ENCODE measurements at regions not wholly inside any gene's neighbourhood (a gene's known extent, or its start where the extent isn't known, plus 50 kb on each side); places are given as distances from the start of the nearest gene placed in this dataset.

DNA sequence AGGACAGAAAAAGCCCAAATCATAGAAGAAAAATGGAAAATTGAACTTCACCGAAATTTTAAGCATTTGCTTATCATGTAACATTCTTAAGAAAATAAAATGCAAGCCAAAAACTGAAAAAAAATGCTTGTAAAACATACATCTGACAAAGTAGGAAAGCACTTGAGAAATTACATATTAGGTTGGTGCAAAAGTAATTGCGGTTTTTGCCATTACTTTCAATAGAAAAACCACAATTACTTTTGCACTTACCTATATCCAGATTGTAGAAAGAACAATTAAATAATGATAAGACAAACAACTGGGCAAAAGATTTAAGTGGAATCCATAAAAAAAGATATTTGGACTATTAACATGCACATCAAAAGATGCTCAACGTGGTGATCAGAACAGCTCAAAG, 146.2 kb downstream of the TBXT start:
- no peak overlapping the region for H3K27ac ChIP-seq
- peaks cover 2% of the 10 kb centered on the region for H3K27me3 Mint-ChIP-seq (ENCODE audit: insufficient read depth, low read depth)
- no peaks in the 10 kb centered on the region for H3K4me1 ChIP-seq
- H3K9me3 Mint-ChIP-seq = peaks cover 14% of the 10 kb centered on the region
- H3K4me3 ChIP-seq = no peak overlapping the region
- H3K4me1 Mint-ChIP-seq = no peaks in the 10 kb centered on the region
- H3K4me2 ChIP-seq = no peak overlapping the region
- DNase-seq (ENCODE audit: low spot score) = no peak
- H3K79me2 ChIP-seq (ENCODE audit: low read depth) = no peaks in the 10 kb centered on the region
- no peak overlapping the region for H3K9ac ChIP-seq
- H3K4me3 Mint-ChIP-seq = no peak overlapping the region
- H3K36me3 Mint-ChIP-seq = no peaks in the 10 kb centered on the region
- no peaks in the 10 kb centered on the region for H3K27me3 ChIP-seq
- H2AFZ ChIP-seq (replicated peaks) = no peak overlapping the region
- no peaks in the 10 kb centered on the region for H3F3A ChIP-seq (ENCODE audit: low read depth)
- no peaks in the 10 kb centered on the region for H4K20me1 ChIP-seq (ENCODE audit: low read depth)
- H3K27ac Mint-ChIP-seq = no peak overlapping the region
- peaks cover 3% of the 10 kb centered on the region for H3K36me3 ChIP-seq
- H3K9me3 ChIP-seq (ENCODE audit: low read depth) = peaks cover 15% of the 10 kb centered on the region
- TF ChIP-seq, protein P1, sequence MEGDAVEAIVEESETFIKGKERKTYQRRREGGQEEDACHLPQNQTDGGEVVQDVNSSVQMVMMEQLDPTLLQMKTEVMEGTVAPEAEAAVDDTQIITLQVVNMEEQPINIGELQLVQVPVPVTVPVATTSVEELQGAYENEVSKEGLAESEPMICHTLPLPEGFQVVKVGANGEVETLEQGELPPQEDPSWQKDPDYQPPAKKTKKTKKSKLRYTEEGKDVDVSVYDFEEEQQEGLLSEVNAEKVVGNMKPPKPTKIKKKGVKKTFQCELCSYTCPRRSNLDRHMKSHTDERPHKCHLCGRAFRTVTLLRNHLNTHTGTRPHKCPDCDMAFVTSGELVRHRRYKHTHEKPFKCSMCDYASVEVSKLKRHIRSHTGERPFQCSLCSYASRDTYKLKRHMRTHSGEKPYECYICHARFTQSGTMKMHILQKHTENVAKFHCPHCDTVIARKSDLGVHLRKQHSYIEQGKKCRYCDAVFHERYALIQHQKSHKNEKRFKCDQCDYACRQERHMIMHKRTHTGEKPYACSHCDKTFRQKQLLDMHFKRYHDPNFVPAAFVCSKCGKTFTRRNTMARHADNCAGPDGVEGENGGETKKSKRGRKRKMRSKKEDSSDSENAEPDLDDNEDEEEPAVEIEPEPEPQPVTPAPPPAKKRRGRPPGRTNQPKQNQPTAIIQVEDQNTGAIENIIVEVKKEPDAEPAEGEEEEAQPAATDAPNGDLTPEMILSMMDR (IDR thresholded peaks at IDR 0.05) = no peak
- TF ChIP-seq EZH2phosphoT487 (IDR thresholded peaks at IDR 0.05) (no peak), EZH2 (IDR thresholded peaks at IDR 0.05) (no peak)

DNA sequence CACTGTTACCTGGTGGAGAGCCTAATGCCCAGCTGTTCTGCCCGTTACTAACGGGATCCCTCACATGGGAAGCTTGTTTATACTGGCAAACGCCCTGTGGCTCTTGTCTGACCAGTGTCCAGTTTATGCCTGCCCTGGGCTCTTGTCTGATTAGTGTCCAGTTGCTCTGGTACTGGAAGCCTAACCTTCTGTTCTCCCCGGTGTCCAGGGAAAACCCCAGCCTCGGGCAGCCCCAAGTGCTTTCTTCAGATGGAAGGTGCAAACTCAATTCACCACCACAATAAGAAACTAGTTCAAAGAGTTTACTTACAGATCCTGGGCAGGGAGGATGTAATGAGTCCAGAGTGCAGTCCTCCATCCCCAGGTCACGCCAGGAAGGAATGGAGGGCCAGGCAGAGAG, 148.4 kb downstream of the TBXT start:
- Histone ChIP-seq H3K4me2 (no peak overlapping the region), H4K20me1 (ENCODE audit: low read depth) (no peaks in the 10 kb centered on the region), H3K27ac (no peak overlapping the region), H3K9ac (no peak overlapping the region), H3K4me3 (no peak overlapping the region), H3F3A (ENCODE audit: low read depth) (no peaks in the 10 kb centered on the region), H2AFZ (replicated peaks) (no peak overlapping the region), H3K36me3 (peaks cover 5% of the 10 kb centered on the region), H3K4me1 (no peaks in the 10 kb centered on the region), H3K79me2 (ENCODE audit: low read depth) (no peaks in the 10 kb centered on the region), H3K27me3 (peaks cover 5% of the 10 kb centered on the region), H3K9me3 (ENCODE audit: low read depth) (peaks cover 15% of the 10 kb centered on the region)
- Mint-ChIP-seq H3K27me3 (ENCODE audit: insufficient read depth, low read depth) (peaks cover 2% of the 10 kb centered on the region), H3K27ac (no peak overlapping the region), H3K36me3 (no peaks in the 10 kb centered on the region), H3K4me1 (no peaks in the 10 kb centered on the region), H3K9me3 (peaks cover 17% of the 10 kb centered on the region), H3K4me3 (no peak overlapping the region)
- no peak for DNase-seq (ENCODE audit: low spot score)
- TF ChIP-seq EZH2 (IDR thresholded peaks at IDR 0.05) = no peak
- TF ChIP-seq, protein P1 (IDR thresholded peaks at IDR 0.05) = no peak
- no peak for TF ChIP-seq EZH2phosphoT487 (IDR thresholded peaks at IDR 0.05)

DNA sequence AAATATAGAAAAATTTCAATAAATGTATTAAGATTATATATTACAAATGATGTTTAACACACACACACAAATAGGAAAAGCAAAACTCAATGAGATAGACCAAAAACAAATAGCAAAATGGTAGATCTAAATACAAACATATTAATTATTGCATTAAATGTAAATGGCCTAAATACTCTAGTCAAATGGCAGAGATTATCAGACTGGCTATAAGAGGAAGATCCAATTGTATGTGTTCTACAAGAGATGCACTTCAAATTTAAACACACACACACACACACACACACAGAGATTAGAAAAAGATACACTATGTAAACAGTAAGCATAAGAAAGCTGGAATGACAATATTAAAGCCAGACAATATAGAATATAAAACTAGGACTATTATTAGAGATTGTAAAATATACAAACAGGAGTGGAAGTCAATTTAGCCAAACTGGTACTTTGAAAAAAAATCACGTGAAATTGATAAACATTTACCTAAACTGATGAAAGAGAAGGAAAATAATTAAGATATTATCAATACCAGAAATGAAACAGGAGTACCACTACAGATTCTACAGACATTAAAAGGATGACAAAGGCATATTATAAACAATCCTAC, 150.5 kb downstream of the TBXT start:
- H3K4me2 ChIP-seq = no peak overlapping the region
- TF ChIP-seq EZH2 (IDR thresholded peaks at IDR 0.05) (no peak), EZH2phosphoT487 (IDR thresholded peaks at IDR 0.05) (no peak)
- TF ChIP-seq, protein P1 (IDR thresholded peaks at IDR 0.05) = no peak
- H3K4me3 Mint-ChIP-seq = no peak overlapping the region
- H3K36me3 ChIP-seq = peaks cover 5% of the 10 kb centered on the region
- H3K4me3 ChIP-seq = no peak overlapping the region
- no peak overlapping the region for H3K27ac Mint-ChIP-seq
- H3K27me3 Mint-ChIP-seq (ENCODE audit: insufficient read depth, low read depth) = peaks cover 2% of the 10 kb centered on the region
- H3K9me3 ChIP-seq (ENCODE audit: low read depth) = peaks cover 15% of the 10 kb centered on the region
- H3K9me3 Mint-ChIP-seq = peaks cover 17% of the 10 kb centered on the region
- H4K20me1 ChIP-seq (ENCODE audit: low read depth) = no peaks in the 10 kb centered on the region
- no peak overlapping the region for H3K27ac ChIP-seq
- H3K36me3 Mint-ChIP-seq = no peaks in the 10 kb centered on the region
- no peaks in the 10 kb centered on the region for H3K4me1 ChIP-seq
- no peaks in the 10 kb centered on the region for H3K79me2 ChIP-seq (ENCODE audit: low read depth)
- DNase-seq (ENCODE audit: low spot score) = no peak
- no peaks in the 10 kb centered on the region for H3F3A ChIP-seq (ENCODE audit: low read depth)
- H2AFZ ChIP-seq (replicated peaks) = no peak overlapping the region
- H3K4me1 Mint-ChIP-seq = no peaks in the 10 kb centered on the region
- H3K9ac ChIP-seq = no peak overlapping the region
- H3K27me3 ChIP-seq = peaks cover 9% of the 10 kb centered on the region
